HepG2 (cell line): ENCODE measurements at regions not wholly inside any gene's neighbourhood (a gene's known extent, or its start where the extent isn't known, plus 50 kb on each side); places are given as distances from the start of the nearest gene placed in this dataset.

Source experiments
- AGO1 ChIP-seq: fragments of 200-400 bp; formaldehyde crosslinking; IDR thresholded peaks from 2 replicates; pipeline ENCODE4 v1.6.1; 2017; ENCODE audit warnings: mild to moderate bottlenecking, low read depth, low read length, moderate library complexity; ENCODE audit not compliant: poor library complexity, severe bottlenecking
- ATF3 ChIP-seq: sonication (generic); formaldehyde crosslinking; IDR thresholded peaks from 2 replicates; pipeline ENCODE4 v1.4.0; 2020; ENCODE audit warnings: missing genetic modification reagents
- CCDC6 ChIP-seq: sonication (generic); formaldehyde crosslinking; IDR thresholded peaks from 2 replicates; pipeline ENCODE4 v1.8.1; 2022; ENCODE audit warnings: mild to moderate bottlenecking, missing genetic modification reagents, moderate library complexity
- DBP ChIP-seq: sonication (generic); formaldehyde crosslinking; IDR thresholded peaks from 2 replicates; pipeline ENCODE4 v1.4.0; 2020; ENCODE audit warnings: missing genetic modification reagents; ENCODE audit errors: not compliant biosample characterization
- E2F2 ChIP-seq: sonication (generic); formaldehyde crosslinking; IDR thresholded peaks from 2 replicates; pipeline ENCODE4 v1.4.0; 2020; ENCODE audit warnings: missing genetic modification reagents, borderline replicate concordance
- IRX3 ChIP-seq: sonication (generic); formaldehyde crosslinking; IDR thresholded peaks from 2 replicates; pipeline ENCODE4 v1.8.1; 2023; ENCODE audit warnings: mild to moderate bottlenecking, low read depth, missing genetic modification reagents, borderline replicate concordance
- KLF12 ChIP-seq: sonication (generic); formaldehyde crosslinking; IDR thresholded peaks from 2 replicates; pipeline ENCODE4 v1.4.0; 2020; ENCODE audit warnings: missing genetic modification reagents, borderline replicate concordance
- RBM22 ChIP-seq: fragments of 200-400 bp; formaldehyde crosslinking; optimal IDR thresholded peaks from 2 replicates; pipeline ENCODE3; 2017; ENCODE audit warnings: mild to moderate bottlenecking, low read length, moderate library complexity
- SMAD9 ChIP-seq: sonication (generic); formaldehyde crosslinking; IDR thresholded peaks from 2 replicates; pipeline ENCODE4 v1.5.1; 2020; ENCODE audit warnings: mild to moderate bottlenecking, missing genetic modification reagents
- SMARCC2 ChIP-seq: fragments of 450-650 bp; IDR thresholded peaks from 2 replicates; pipeline ENCODE4 v1.6.1; 2017; ENCODE audit warnings: antibody characterized with exemption, mild to moderate bottlenecking
- TCF7 ChIP-seq: sonication (generic); IDR thresholded peaks from 2 replicates; pipeline ENCODE4 v1.6.1; 2016; ENCODE audit warnings: antibody characterized with exemption, low read depth
- ZMYM3 ChIP-seq: sonication (generic); formaldehyde crosslinking; IDR thresholded peaks from 2 replicates; pipeline ENCODE4 v1.5.1; 2020; ENCODE audit warnings: mild to moderate bottlenecking, missing genetic modification reagents
- ZNF552 ChIP-seq: sonication (generic); formaldehyde crosslinking; IDR thresholded peaks from 2 replicates; pipeline ENCODE4 v1.9.0; 2022; ENCODE audit warnings: missing genetic modification reagents, mild to moderate bottlenecking, borderline replicate concordance
- TF ChIP-seq, protein P1 (sequence below): IDR thresholded peaks from 2 replicates; pipeline ENCODE4 v1.6.1; 2016; ENCODE audit warnings: mild to moderate bottlenecking, missing biosample characterization, missing genetic modification reagents
- TF ChIP-seq, protein P2 (sequence below): sonication (generic); formaldehyde crosslinking; IDR thresholded peaks from 2 replicates; pipeline ENCODE4 v1.5.0; 2020; ENCODE audit warnings: mild to moderate bottlenecking, missing genetic modification reagents
- TF ChIP-seq, protein P3 (sequence below): sonication (generic); formaldehyde crosslinking; IDR thresholded peaks from 2 replicates; pipeline ENCODE4 v1.4.0; 2020; ENCODE audit warnings: missing genetic modification reagents
- TF ChIP-seq, protein P4 (sequence below): IDR thresholded peaks from 2 replicates; pipeline ENCODE4 v1.6.1; 2016; ENCODE audit warnings: low read depth, control low read depth
- TF ChIP-seq, protein P5 (sequence below): IDR thresholded peaks from 2 replicates; pipeline ENCODE4 v1.6.1; 2016; ENCODE audit warnings: mild to moderate bottlenecking
- TF ChIP-seq, protein P6 (sequence below): sonication (generic); formaldehyde crosslinking; IDR thresholded peaks from 2 replicates; pipeline ENCODE4 v1.8.0; 2022; ENCODE audit warnings: mild to moderate bottlenecking, missing genetic modification reagents, moderate library complexity

- TF ChIP-seq SMARCC2 (no peak), DBP (CRISPR knock-in tag) (no peak), RBM22 (no peak), ZMYM3 (CRISPR knock-in tag) (peak; percentile 98), TCF7 (no peak), SMAD9 (no peak), ATF3 (CRISPR knock-in tag) (no peak; the same call in 1 of the 2 replicates), IRX3 (CRISPR knock-in tag) (no peak), E2F2 (CRISPR knock-in tag) (no peak), AGO1 (no peak), ZNF552 (CRISPR knock-in tag) (no peak), CCDC6 (CRISPR knock-in tag) (no peak), KLF12 (CRISPR knock-in tag) (0 out of 2 replicates have a peak, but pooled peaks have one; percentile 43)
- TF ChIP-seq, protein P1, sequence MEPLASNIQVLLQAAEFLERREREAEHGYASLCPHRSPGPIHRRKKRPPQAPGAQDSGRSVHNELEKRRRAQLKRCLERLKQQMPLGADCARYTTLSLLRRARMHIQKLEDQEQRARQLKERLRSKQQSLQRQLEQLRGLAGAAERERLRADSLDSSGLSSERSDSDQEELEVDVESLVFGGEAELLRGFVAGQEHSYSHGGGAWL (CRISPR knock-in tag) = no peak
- TF ChIP-seq, protein P2, sequence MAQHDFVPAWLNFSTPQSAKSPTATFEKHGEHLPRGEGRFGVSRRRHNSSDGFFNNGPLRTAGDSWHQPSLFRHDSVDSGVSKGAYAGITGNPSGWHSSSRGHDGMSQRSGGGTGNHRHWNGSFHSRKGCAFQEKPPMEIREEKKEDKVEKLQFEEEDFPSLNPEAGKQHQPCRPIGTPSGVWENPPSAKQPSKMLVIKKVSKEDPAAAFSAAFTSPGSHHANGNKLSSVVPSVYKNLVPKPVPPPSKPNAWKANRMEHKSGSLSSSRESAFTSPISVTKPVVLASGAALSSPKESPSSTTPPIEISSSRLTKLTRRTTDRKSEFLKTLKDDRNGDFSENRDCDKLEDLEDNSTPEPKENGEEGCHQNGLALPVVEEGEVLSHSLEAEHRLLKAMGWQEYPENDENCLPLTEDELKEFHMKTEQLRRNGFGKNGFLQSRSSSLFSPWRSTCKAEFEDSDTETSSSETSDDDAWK = no peak
- TF ChIP-seq, protein P3, sequence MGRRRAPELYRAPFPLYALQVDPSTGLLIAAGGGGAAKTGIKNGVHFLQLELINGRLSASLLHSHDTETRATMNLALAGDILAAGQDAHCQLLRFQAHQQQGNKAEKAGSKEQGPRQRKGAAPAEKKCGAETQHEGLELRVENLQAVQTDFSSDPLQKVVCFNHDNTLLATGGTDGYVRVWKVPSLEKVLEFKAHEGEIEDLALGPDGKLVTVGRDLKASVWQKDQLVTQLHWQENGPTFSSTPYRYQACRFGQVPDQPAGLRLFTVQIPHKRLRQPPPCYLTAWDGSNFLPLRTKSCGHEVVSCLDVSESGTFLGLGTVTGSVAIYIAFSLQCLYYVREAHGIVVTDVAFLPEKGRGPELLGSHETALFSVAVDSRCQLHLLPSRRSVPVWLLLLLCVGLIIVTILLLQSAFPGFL (CRISPR knock-in tag) = no peak
- TF ChIP-seq, protein P4, sequence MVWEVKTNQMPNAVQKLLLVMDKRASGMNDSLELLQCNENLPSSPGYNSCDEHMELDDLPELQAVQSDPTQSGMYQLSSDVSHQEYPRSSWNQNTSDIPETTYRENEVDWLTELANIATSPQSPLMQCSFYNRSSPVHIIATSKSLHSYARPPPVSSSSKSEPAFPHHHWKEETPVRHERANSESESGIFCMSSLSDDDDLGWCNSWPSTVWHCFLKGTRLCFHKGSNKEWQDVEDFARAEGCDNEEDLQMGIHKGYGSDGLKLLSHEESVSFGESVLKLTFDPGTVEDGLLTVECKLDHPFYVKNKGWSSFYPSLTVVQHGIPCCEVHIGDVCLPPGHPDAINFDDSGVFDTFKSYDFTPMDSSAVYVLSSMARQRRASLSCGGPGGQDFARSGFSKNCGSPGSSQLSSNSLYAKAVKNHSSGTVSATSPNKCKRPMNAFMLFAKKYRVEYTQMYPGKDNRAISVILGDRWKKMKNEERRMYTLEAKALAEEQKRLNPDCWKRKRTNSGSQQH (CRISPR knock-in tag) = no peak
- TF ChIP-seq, protein P5, sequence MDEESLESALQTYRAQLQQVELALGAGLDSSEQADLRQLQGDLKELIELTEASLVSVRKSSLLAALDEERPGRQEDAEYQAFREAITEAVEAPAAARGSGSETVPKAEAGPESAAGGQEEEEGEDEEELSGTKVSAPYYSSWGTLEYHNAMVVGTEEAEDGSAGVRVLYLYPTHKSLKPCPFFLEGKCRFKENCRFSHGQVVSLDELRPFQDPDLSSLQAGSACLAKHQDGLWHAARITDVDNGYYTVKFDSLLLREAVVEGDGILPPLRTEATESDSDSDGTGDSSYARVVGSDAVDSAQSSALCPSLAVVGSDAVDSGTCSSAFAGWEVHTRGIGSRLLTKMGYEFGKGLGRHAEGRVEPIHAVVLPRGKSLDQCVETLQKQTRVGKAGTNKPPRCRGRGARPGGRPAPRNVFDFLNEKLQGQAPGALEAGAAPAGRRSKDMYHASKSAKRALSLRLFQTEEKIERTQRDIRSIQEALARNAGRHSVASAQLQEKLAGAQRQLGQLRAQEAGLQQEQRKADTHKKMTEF (CRISPR knock-in tag) = peak; percentile 37; the same call in 1 of the 2 replicates
- TF ChIP-seq, protein P6, sequence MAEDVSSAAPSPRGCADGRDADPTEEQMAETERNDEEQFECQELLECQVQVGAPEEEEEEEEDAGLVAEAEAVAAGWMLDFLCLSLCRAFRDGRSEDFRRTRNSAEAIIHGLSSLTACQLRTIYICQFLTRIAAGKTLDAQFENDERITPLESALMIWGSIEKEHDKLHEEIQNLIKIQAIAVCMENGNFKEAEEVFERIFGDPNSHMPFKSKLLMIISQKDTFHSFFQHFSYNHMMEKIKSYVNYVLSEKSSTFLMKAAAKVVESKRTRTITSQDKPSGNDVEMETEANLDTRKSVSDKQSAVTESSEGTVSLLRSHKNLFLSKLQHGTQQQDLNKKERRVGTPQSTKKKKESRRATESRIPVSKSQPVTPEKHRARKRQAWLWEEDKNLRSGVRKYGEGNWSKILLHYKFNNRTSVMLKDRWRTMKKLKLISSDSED = no peak
Measured at GRCh38 chr7:371119-371778, 81.3 kb downstream of the FOXL3 start (continued).
